HepG2 (cell line): ENCODE measurements at regions not wholly inside any gene's neighbourhood (a gene's known extent, or its start where the extent isn't known, plus 50 kb on each side); places are given as distances from the start of the nearest gene placed in this dataset.

ENCODE experiments used
- ATF1 ChIP-seq: IDR thresholded peaks from 2 replicates; pipeline ENCODE4 v1.6.1; 2016; ENCODE audit warnings: mild to moderate bottlenecking, control low read depth
- BHLHE40 ChIP-seq: IDR thresholded peaks from 2 replicates; pipeline ENCODE4 v1.6.1; 2011; ENCODE audit warnings: low read length, improper control_type of control experiment
- CTCF ChIP-seq: sonication (generic); formaldehyde crosslinking; IDR thresholded peaks from 2 replicates; pipeline ENCODE4 v1.5.0; 2020; ENCODE audit warnings: mild to moderate bottlenecking, missing genetic modification reagents, moderate library complexity
- MAX ChIP-seq: IDR thresholded peaks from 2 replicates; pipeline ENCODE4 v1.6.1; 2012; ENCODE audit warnings: inconsistent platforms
- PAF1 ChIP-seq: IDR thresholded peaks from 2 replicates; pipeline ENCODE4 v1.6.1; 2016; ENCODE audit warnings: missing genetic modification reagents, missing compliant biosample characterization
- POLR2A ChIP-seq, 2 experiments: IDR thresholded peaks; 2 replicates each; pipeline ENCODE4 v1.6.1; 2011; ENCODE audit warnings: low read depth in 2 of 2, low read length in 2 of 2, mild to moderate bottlenecking in 1 of 2, moderate library complexity in 1 of 2; ENCODE audit not compliant: insufficient read depth in 1 of 2
- ZMYM3 ChIP-seq: sonication (generic); formaldehyde crosslinking; IDR thresholded peaks from 2 replicates; pipeline ENCODE4 v1.5.1; 2020; ENCODE audit warnings: mild to moderate bottlenecking, missing genetic modification reagents
- ZNF543 ChIP-seq: sonication (generic); formaldehyde crosslinking; IDR thresholded peaks from 2 replicates; pipeline ENCODE4 v1.4.0; 2020; ENCODE audit warnings: mild to moderate bottlenecking, missing genetic modification reagents

GRCh38 chr11:97883086-97883485, 1137.7 kb upstream of the CNTN5 start:
- TF ChIP-seq ZMYM3 (CRISPR knock-in tag) (no peak), MAX (no peak), BHLHE40 (no peak), POLR2A (IDR thresholded peaks at IDR 0.05; ENCODE audit: insufficient read depth in 1 of 2, low read depth in 2 of 2, low read length in 2 of 2) (no peak), ATF1 (no peak), ZNF543 (CRISPR knock-in tag) (no peak), CTCF (no peak), PAF1 (CRISPR knock-in tag) (no peak)
